ENCODE measurements at regions not wholly inside any gene's neighbourhood (a gene's known extent, or its start where the extent isn't known, plus 50 kb on each side); places are given as distances from the start of the nearest gene placed in this dataset.

DNA sequence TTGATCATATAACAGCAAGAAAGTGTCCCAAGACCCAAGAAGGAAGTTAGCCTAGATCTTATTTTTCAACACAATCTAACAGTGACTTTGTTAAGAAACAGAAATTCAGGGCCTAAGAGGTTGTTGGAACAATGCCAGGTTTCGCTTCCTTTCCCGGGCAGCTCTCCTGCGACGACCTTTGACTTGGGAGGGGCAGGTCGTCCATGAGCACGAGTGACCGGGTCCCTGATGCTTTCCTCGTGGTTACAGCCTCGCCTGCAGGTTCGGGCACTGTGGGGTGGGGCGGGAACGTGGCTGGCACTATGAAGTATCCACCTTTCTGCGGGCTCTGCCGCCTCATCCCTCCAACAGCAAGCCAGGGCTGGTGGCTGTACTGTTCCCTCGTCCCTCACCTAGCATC lies 90.1 kb upstream of the RGMA start:
- DNase-seq (ENCODE audit: low read depth): no peak
- TF ChIP-seq, protein P1, sequence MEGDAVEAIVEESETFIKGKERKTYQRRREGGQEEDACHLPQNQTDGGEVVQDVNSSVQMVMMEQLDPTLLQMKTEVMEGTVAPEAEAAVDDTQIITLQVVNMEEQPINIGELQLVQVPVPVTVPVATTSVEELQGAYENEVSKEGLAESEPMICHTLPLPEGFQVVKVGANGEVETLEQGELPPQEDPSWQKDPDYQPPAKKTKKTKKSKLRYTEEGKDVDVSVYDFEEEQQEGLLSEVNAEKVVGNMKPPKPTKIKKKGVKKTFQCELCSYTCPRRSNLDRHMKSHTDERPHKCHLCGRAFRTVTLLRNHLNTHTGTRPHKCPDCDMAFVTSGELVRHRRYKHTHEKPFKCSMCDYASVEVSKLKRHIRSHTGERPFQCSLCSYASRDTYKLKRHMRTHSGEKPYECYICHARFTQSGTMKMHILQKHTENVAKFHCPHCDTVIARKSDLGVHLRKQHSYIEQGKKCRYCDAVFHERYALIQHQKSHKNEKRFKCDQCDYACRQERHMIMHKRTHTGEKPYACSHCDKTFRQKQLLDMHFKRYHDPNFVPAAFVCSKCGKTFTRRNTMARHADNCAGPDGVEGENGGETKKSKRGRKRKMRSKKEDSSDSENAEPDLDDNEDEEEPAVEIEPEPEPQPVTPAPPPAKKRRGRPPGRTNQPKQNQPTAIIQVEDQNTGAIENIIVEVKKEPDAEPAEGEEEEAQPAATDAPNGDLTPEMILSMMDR (IDR thresholded peaks at IDR 0.05; ENCODE audit: insufficient read depth, low read length): no peak
- H3K4me3 ChIP-seq (ENCODE audit: low read depth, low read length): no peak overlapping the region

DNA sequence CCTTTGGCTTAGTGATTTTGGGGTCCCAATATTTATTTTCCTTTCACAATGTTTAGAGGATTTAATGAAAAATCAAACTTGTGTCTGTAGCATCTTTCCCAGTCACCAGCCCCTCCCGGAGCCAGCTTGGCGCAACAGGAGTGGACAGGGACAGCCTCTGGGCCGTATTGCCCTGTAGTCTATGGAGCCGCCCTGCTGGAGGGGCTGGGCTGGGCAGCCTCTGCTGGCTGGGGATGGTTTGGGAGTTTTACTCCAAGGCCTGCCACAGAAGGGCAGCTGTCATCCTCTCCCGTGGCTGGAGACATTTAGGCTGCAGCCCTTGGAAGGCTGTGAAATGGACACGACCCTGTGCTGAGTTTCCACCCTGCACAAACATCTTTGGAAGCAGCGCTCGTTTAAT lies 89.4 kb upstream of the RGMA start:
- TF ChIP-seq, protein P1 (IDR thresholded peaks at IDR 0.05; ENCODE audit: insufficient read depth, low read length): no peak
- no peak overlapping the region for H3K4me3 ChIP-seq (ENCODE audit: low read depth, low read length)
- DNase-seq (ENCODE audit: low read depth): no peak

DNA sequence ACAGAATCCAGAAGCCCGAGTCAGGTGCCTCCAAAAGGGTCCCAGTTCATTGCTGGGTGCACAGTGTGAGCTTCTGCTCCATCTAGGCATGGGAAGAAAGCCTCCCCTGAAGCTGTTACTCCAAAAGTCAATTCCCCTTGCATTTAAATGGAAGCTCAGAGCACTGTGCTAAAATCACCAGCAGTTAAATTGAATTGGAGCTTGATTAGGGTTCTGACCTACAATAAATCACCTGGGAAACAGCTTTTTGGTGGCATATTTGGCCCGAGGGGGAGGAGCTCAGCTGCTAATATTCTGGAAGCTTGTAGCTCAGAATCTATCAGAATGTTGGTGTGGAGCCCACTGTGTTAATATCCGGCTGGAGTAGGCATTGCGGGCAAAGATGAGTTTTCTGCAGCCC lies 87.1 kb upstream of the RGMA start:
- no peak overlapping the region for H3K4me3 ChIP-seq (ENCODE audit: low read depth, low read length)
- no peak for DNase-seq (ENCODE audit: low read depth)
- TF ChIP-seq, protein P1 (IDR thresholded peaks at IDR 0.05; ENCODE audit: insufficient read depth, low read length): no peak

DNA sequence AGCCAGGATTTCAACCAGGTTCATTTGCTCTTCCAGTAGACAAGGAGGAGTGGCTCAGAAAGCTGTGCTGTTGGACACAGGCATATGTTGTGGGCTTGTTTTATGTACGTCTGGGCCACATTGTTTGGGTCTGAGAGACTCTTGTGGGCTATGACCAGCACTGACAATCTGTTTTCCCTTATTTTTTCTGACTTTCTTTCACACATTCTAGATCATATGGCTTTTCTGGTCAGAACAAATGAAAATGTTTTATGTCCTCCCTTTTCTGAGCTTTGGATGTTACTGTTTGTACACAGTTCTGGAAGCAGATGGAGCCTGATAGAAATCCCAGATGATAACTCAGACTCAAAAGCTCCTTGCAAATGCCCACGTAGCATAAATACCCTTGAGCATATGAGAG lies 85.8 kb upstream of the RGMA start:
- no peak for DNase-seq (ENCODE audit: low read depth)
- TF ChIP-seq, protein P1 (IDR thresholded peaks at IDR 0.05; ENCODE audit: insufficient read depth, low read length): no peak
- no peak overlapping the region for H3K4me3 ChIP-seq (ENCODE audit: low read depth, low read length)

DNA sequence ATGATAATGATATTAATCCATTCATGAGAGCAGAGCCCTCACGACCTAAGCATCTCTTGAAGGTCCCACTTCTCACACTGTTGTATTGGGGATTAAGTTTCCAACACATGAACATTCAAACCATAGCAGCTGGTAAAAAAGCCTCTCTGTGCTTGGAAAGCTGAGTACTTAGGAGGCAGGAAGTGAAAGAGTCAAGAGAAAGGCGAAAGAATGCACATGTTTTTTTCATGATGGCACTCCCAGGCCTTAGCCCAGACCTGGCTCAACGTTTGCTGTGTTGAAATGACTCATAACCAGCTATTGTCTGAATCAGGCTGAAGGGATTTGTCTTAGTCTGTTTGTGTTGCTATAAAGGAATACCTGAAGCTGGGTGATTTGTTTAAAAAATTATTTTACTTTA lies 84.4 kb upstream of the RGMA start:
- no peak overlapping the region for H3K4me3 ChIP-seq (ENCODE audit: low read depth, low read length)
- TF ChIP-seq, protein P1 (IDR thresholded peaks at IDR 0.05; ENCODE audit: insufficient read depth, low read length): no peak
- DNase-seq (ENCODE audit: low read depth): peak; percentile 43

DNA sequence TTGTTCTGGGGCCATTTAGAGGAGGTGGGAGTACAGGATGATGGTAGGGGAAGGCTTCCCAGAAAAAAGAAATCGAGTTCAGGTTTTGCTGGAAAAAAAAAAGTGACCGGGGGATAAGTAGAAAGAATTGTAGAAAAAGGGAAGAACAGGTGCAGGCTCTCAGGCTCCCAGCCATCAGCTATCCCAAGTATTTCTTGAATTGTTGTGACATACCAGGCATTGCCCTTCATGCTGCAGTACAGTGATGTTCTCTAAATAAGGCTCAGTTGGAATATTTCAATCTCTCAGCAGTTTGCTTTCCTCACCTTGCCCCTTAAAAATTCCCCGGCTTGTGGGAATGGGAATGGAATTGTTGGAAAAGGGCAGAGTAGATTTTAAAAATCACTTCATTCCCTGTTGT lies 82.5 kb upstream of the RGMA start:
- TF ChIP-seq, protein P1 (IDR thresholded peaks at IDR 0.05; ENCODE audit: insufficient read depth, low read length): no peak
- DNase-seq (ENCODE audit: low read depth): no peak
- H3K4me3 ChIP-seq (ENCODE audit: low read depth, low read length): no peak overlapping the region

DNA sequence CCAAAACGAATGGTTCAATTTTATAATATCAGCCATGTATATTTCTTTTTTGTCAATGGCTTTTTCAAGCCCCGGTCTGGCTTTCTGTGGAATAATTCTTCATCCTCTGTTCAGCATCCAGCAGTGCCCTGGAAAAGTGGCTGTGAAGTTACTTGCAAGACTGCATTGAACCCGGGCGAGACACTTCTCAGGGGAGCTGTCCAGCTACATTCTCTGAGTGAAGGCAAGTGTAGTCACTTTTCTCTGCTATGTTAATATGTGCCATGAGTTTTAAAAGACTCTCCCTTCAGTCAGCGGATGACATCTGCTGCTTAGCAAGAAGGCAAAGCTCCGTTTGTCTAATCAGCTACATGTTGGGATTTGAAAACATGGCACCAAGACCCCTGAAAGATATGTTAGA lies 81.3 kb upstream of the RGMA start:
- no peak overlapping the region for H3K4me3 ChIP-seq (ENCODE audit: low read depth, low read length)
- TF ChIP-seq, protein P1 (IDR thresholded peaks at IDR 0.05; ENCODE audit: insufficient read depth, low read length): no peak
- DNase-seq (ENCODE audit: low read depth): no peak
